ENCODE measurements at regions not wholly inside any gene's neighbourhood (a gene's known extent, or its start where the extent isn't known, plus 50 kb on each side); places are given as distances from the start of the nearest gene placed in this dataset.

DNA sequence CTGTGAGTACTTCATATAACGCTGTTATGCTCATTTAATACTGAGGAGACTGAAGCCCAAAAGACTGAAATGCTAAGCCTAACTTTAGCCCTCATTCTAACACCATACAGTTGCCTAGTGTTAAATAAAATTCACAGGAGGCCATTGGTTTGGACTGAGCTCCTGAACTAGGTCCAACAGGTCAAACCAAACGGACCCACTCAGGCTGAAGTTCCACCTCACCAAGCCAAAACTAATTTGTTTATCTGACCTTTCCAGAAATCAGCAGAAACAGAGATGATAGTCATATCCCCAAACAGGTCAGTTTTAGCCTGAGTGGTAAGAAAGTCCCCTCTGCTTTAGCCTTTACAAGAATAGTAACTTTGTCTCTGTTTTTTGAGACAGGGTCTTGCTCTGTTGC, 311.3 kb upstream of the ZP4 start:
- POLR2A ChIA-PET, result no interaction called here
- Histone ChIP-seq H3K4me3 (no peak overlapping the region), H3K4me2 (no peak overlapping the region), H3K27ac (no peak overlapping the region), H3K9me3 (no peaks in the 10 kb centered on the region), H3K4me1 (no peaks in the 10 kb centered on the region)
- ATAC-seq (no peak), FAIRE-seq (no peak), DNase-seq (ENCODE audit: low read depth in 1 of 2, low spot score in 1 of 2) (no peak)
- CTCF ChIA-PET, result no interaction called here
- 0% methylated on average over 2 of the region's 2 CpGs for WGBS (ENCODE audit: missing lambda C conversion rate)
- TF ChIP-seq, protein P1, sequence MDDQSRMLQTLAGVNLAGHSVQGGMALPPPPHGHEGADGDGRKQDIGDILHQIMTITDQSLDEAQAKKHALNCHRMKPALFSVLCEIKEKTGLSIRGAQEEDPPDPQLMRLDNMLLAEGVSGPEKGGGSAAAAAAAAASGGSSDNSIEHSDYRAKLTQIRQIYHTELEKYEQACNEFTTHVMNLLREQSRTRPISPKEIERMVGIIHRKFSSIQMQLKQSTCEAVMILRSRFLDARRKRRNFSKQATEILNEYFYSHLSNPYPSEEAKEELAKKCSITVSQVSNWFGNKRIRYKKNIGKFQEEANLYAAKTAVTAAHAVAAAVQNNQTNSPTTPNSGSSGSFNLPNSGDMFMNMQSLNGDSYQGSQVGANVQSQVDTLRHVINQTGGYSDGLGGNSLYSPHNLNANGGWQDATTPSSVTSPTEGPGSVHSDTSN (IDR thresholded peaks at IDR 0.05), result no peak
- TF ChIP-seq ZFP36 (IDR thresholded peaks at IDR 0.05; ENCODE audit: borderline replicate concordance, partially characterized antibody) (no peak), HOXB5 (CRISPR knock-in tag; IDR thresholded peaks at IDR 0.05) (no peak), CHD4 (IDR thresholded peaks at IDR 0.05; ENCODE audit: borderline replicate concordance) (no peak), FOXS1 (CRISPR knock-in tag; IDR thresholded peaks at IDR 0.05) (no peak), TFCP2L1 (CRISPR knock-in tag; IDR thresholded peaks at IDR 0.05) (no peak), SREBF2 (IDR thresholded peaks at IDR 0.05) (no peak), RFX5 (IDR thresholded peaks at IDR 0.05) (no peak), CBX8 (IDR thresholded peaks at IDR 0.05) (no peak), PHF8 (IDR thresholded peaks at IDR 0.05; ENCODE audit: borderline replicate concordance, low read depth) (no peak), TP53 (CRISPR knock-in tag; IDR thresholded peaks at IDR 0.05) (no peak), SMC3 (IDR thresholded peaks at IDR 0.05) (no peak), POLR2AphosphoS2 (conservative IDR thresholded peaks at IDR 0.05; ENCODE audit: low read length) (no peak)
- TF ChIP-seq, protein P2, sequence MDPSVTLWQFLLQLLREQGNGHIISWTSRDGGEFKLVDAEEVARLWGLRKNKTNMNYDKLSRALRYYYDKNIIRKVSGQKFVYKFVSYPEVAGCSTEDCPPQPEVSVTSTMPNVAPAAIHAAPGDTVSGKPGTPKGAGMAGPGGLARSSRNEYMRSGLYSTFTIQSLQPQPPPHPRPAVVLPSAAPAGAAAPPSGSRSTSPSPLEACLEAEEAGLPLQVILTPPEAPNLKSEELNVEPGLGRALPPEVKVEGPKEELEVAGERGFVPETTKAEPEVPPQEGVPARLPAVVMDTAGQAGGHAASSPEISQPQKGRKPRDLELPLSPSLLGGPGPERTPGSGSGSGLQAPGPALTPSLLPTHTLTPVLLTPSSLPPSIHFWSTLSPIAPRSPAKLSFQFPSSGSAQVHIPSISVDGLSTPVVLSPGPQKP (IDR thresholded peaks at IDR 0.05; ENCODE audit: low read depth, low read length), result no peak
- TF ChIP-seq, protein P3, sequence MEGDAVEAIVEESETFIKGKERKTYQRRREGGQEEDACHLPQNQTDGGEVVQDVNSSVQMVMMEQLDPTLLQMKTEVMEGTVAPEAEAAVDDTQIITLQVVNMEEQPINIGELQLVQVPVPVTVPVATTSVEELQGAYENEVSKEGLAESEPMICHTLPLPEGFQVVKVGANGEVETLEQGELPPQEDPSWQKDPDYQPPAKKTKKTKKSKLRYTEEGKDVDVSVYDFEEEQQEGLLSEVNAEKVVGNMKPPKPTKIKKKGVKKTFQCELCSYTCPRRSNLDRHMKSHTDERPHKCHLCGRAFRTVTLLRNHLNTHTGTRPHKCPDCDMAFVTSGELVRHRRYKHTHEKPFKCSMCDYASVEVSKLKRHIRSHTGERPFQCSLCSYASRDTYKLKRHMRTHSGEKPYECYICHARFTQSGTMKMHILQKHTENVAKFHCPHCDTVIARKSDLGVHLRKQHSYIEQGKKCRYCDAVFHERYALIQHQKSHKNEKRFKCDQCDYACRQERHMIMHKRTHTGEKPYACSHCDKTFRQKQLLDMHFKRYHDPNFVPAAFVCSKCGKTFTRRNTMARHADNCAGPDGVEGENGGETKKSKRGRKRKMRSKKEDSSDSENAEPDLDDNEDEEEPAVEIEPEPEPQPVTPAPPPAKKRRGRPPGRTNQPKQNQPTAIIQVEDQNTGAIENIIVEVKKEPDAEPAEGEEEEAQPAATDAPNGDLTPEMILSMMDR (IDR thresholded peaks at IDR 0.05), result no peak
- TF ChIP-seq, protein P4, sequence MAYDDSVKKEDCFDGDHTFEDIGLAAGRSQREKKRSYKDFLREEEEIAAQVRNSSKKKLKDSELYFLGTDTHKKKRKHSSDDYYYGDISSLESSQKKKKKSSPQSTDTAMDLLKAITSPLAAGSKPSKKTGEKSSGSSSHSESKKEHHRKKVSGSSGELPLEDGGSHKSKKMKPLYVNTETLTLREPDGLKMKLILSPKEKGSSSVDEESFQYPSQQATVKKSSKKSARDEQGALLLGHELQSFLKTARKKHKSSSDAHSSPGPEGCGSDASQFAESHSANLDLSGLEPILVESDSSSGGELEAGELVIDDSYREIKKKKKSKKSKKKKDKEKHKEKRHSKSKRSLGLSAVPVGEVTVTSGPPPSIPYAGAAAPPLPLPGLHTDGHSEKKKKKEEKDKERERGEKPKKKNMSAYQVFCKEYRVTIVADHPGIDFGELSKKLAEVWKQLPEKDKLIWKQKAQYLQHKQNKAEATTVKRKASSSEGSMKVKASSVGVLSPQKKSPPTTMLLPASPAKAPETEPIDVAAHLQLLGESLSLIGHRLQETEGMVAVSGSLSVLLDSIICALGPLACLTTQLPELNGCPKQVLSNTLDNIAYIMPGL (CRISPR knock-in tag; IDR thresholded peaks at IDR 0.05; ENCODE audit: borderline replicate concordance), result no peak

DNA sequence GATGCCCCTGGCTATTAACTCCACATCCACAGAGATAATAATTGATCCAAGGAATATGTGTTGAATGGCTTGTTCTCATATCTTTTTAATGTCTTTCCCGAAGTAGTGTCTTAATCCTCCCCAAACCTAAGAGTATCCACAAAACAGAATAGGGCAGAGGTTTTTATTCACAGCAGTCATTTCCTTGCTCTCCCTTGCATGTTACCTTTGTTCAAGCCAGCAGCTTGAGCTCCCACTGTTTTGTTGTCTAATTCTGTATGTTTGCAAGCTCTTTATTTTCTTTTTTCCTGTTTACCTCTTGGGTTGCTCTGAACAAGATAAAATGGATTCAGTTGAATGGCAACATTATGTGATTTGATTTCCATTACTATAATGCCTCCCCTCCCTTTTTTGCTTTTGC, 308.6 kb upstream of the ZP4 start:
- Histone ChIP-seq H3K4me2 (no peak overlapping the region), H3K4me1 (no peaks in the 10 kb centered on the region), H3K9me3 (no peaks in the 10 kb centered on the region), H3K4me3 (no peak overlapping the region), H3K27ac (no peak overlapping the region)
- no peak for FAIRE-seq
- 2% methylated on average over 1 of the region's 1 CpG for WGBS (ENCODE audit: missing lambda C conversion rate)
- ChIA-PET CTCF (interaction anchor here (0.7 kb wide), 1 partner anchor 1372 kb away, joined by 3 read pairs; no protein-coding TSS in a partner anchor), POLR2A (no interaction called here)
- no peak for ATAC-seq
- no peak for DNase-seq (ENCODE audit: low read depth in 1 of 2, low spot score in 1 of 2)
- TF ChIP-seq EHMT2 (IDR thresholded peaks at IDR 0.05; ENCODE audit: low read depth) (no peak), ZFP36 (IDR thresholded peaks at IDR 0.05; ENCODE audit: borderline replicate concordance, partially characterized antibody) (no peak), ZNF302 (CRISPR knock-in tag; IDR thresholded peaks at IDR 0.05) (no peak), CHD4 (IDR thresholded peaks at IDR 0.05; ENCODE audit: borderline replicate concordance) (no peak), MYC (IDR thresholded peaks at IDR 0.05; ENCODE audit: borderline replicate concordance, low read length) (no peak)
- TF ChIP-seq, protein P5, sequence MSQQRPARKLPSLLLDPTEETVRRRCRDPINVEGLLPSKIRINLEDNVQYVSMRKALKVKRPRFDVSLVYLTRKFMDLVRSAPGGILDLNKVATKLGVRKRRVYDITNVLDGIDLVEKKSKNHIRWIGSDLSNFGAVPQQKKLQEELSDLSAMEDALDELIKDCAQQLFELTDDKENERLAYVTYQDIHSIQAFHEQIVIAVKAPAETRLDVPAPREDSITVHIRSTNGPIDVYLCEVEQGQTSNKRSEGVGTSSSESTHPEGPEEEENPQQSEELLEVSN (IDR thresholded peaks at IDR 0.05; ENCODE audit: borderline replicate concordance, low read depth), result no peak
- TF ChIP-seq, protein P6, sequence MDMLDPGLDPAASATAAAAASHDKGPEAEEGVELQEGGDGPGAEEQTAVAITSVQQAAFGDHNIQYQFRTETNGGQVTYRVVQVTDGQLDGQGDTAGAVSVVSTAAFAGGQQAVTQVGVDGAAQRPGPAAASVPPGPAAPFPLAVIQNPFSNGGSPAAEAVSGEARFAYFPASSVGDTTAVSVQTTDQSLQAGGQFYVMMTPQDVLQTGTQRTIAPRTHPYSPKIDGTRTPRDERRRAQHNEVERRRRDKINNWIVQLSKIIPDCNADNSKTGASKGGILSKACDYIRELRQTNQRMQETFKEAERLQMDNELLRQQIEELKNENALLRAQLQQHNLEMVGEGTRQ (IDR thresholded peaks at IDR 0.05), result no peak
